Stimulated activated CD8-positive, alpha-beta memory T cell treated with anti-CD3 and anti-CD28 coated beads, Interleukin-12 subunit alpha, Interleukin-12 subunit beta, amount 100 ng/mL, for 4 hours (primary cell): ENCODE measurements at regions not wholly inside any gene's neighbourhood (a gene's known extent, or its start where the extent isn't known, plus 50 kb on each side); places are given as distances from the start of the nearest gene placed in this dataset.

Source experiments
- DNase-seq: peaks from one replicate; pipeline ENCODE4 v3.0.0-alpha.2; 2020; ENCODE audit warnings: low read depth

GRCh38 chr20:60480950-60481742, 522.9 kb downstream of the CDH26 start:
- no peak for DNase-seq

- DNase-seq, result no peak
Observed at GRCh38 chr20:60481743-60482133, 523.5 kb downstream of the CDH26 start.

- DNase-seq, result no peak
Observed at GRCh38 chr20:60482221-60483008, 524.2 kb downstream of the CDH26 start.

- no peak for DNase-seq
Observed at GRCh38 chr20:60483371-60483770, 525.1 kb downstream of the CDH26 start.

- no peak for DNase-seq
Observed at GRCh38 chr20:60484316-60484715, 526.1 kb downstream of the CDH26 start.

GRCh38 chr20:60485012-60485760, 527.0 kb downstream of the CDH26 start:
- DNase-seq, result no peak

- no peak for DNase-seq
Observed at GRCh38 chr20:60486315-60486714, 528.1 kb downstream of the CDH26 start.

- DNase-seq, result no peak
Observed at GRCh38 chr20:60486937-60487336, 528.7 kb downstream of the CDH26 start.

- no peak for DNase-seq
Observed at GRCh38 chr20:60490217-60491050, 532.2 kb downstream of the CDH26 start.

GRCh38 chr20:60491051-60491581, 532.9 kb downstream of the CDH26 start:
- no peak for DNase-seq

GRCh38 chr20:60494476-60494875, 536.3 kb downstream of the CDH26 start:
- DNase-seq, result no peak

GRCh38 chr20:60497298-60498035, 539.2 kb downstream of the CDH26 start:
- DNase-seq, result no peak

GRCh38 chr20:60500038-60500701, 541.9 kb downstream of the CDH26 start:
- DNase-seq, result no peak

- no peak for DNase-seq
Observed at GRCh38 chr20:60501048-60501447, 542.8 kb downstream of the CDH26 start.

GRCh38 chr20:60502881-60503280, 544.7 kb downstream of the CDH26 start:
- DNase-seq, result no peak

- no peak for DNase-seq
Observed at GRCh38 chr20:60505423-60505822, 547.2 kb downstream of the CDH26 start.

- no peak for DNase-seq
Observed at GRCh38 chr20:60506061-60506460, 547.8 kb downstream of the CDH26 start.

- DNase-seq, result no peak
Observed at GRCh38 chr20:60507087-60507694, 549.0 kb downstream of the CDH26 start.

GRCh38 chr20:60509407-60509806, 551.2 kb downstream of the CDH26 start:
- DNase-seq, result no peak

- DNase-seq, result no peak
Observed at GRCh38 chr20:60510356-60510755, 552.1 kb downstream of the CDH26 start.
